Uterus (tissue), 3 donors: ENCODE measurements at regions not wholly inside any gene's neighbourhood (a gene's known extent, or its start where the extent isn't known, plus 50 kb on each side); places are given as distances from the start of the nearest gene placed in this dataset.

ENCODE experiments used
- DNase-seq, 2 donors: peaks; one replicate each; pipeline ENCODE4 v3.0.0-alpha.2; 2019 to 2020
- H3K27ac ChIP-seq, 2 donors: fragments of 200-600 bp; sonication (generic); 1 replicate in 1 of 2; 2 replicates in 1 of 2; pipeline ENCODE4 v1.5.1; 2016 to 2018
- H3K27me3 ChIP-seq, 2 donors: fragments of 200-600 bp; sonication (generic); one replicate each; pipeline ENCODE4 v1.5.1; 2018 to 2019; ENCODE audit warnings: control low read depth in 1 of 2
- H3K36me3 ChIP-seq, 2 donors: fragments of 200-600 bp; sonication (generic); one replicate each; pipeline ENCODE4 v1.5.1; 2019; ENCODE audit warnings: control low read depth in 1 of 2
- H3K4me1 ChIP-seq, 2 donors: fragments of 200-600 bp; sonication (generic); one replicate each; pipeline ENCODE4 v1.5.1; 2018 to 2019; ENCODE audit warnings: control low read depth in 1 of 2
- H3K4me3 ChIP-seq, 2 donors: fragments of 200-600 bp; sonication (generic); 1 replicate in 1 of 2; 2 replicates in 1 of 2; pipeline ENCODE4 v1.5.1; 2018 to 2019; ENCODE audit warnings: mild to moderate bottlenecking in 1 of 2
- H3K9me3 ChIP-seq, 2 donors: fragments of 200-600 bp; sonication (generic); one replicate each; pipeline ENCODE4 v1.5.1; 2019; ENCODE audit warnings: control low read depth in 1 of 2
- CTCF ChIP-seq, 4 experiments: fragments of 200-600 bp in 2 of 4; fragments of 450-650 bp in 2 of 4; sonication (generic) in 2 of 4; IDR thresholded peaks; one replicate each; pipeline ENCODE4 v1.5.1; 2016 to 2019; ENCODE audit warnings: antibody characterized with exemption in 4 of 4, mild to moderate bottlenecking in 2 of 4, moderate library complexity in 1 of 4
- POLR2A ChIP-seq, 2 donors: fragments of 450-650 bp; IDR thresholded peaks; one replicate each; pipeline ENCODE4 v1.6.1; 2016; ENCODE audit warnings: antibody characterized with exemption in 2 of 2, mild to moderate bottlenecking in 1 of 2, moderate library complexity in 1 of 2
- intact Hi-C: fragments of 100-400 bp; cut with DNase I; formaldehyde crosslinking; loops from one replicate; pipeline ENCODE4 v1.15.1; 2023; ENCODE audit warnings: low total_unique reads
- donor health status: DM: yes; HTN: yes; CAD: no.

GRCh38 chr2:237022533-237022932 lies 63.2 kb upstream of the COPS8 start:
- H3K27ac ChIP-seq, result no peak overlapping the region
- TF ChIP-seq CTCF (IDR thresholded peaks at IDR 0.05) (no peak), POLR2A (IDR thresholded peaks at IDR 0.05) (no peak)
- intact Hi-C loops, result no loop called here
- no peaks in the 10 kb centered on the region for H3K4me1 ChIP-seq
- no peaks in the 10 kb centered on the region for H3K27me3 ChIP-seq
- H3K9me3 ChIP-seq, result no peaks in the 10 kb centered on the region
- DNase-seq, result no peak
- H3K36me3 ChIP-seq, result no peaks in the 10 kb centered on the region
- H3K4me3 ChIP-seq, result no peak overlapping the region

GRCh38 chr2:237024255-237024654 lies 61.4 kb upstream of the COPS8 start:
- H3K27me3 ChIP-seq, result no peaks in the 10 kb centered on the region
- H3K4me3 ChIP-seq, result no peak overlapping the region
- H3K9me3 ChIP-seq, result no peaks in the 10 kb centered on the region
- no peak for DNase-seq
- no peaks in the 10 kb centered on the region for H3K4me1 ChIP-seq
- H3K27ac ChIP-seq, result no peak overlapping the region
- no peak for TF ChIP-seq POLR2A (IDR thresholded peaks at IDR 0.05)
- no peak for TF ChIP-seq CTCF (IDR thresholded peaks at IDR 0.05)
- intact Hi-C loops, result no loop called here
- H3K36me3 ChIP-seq, result no peaks in the 10 kb centered on the region

DNA sequence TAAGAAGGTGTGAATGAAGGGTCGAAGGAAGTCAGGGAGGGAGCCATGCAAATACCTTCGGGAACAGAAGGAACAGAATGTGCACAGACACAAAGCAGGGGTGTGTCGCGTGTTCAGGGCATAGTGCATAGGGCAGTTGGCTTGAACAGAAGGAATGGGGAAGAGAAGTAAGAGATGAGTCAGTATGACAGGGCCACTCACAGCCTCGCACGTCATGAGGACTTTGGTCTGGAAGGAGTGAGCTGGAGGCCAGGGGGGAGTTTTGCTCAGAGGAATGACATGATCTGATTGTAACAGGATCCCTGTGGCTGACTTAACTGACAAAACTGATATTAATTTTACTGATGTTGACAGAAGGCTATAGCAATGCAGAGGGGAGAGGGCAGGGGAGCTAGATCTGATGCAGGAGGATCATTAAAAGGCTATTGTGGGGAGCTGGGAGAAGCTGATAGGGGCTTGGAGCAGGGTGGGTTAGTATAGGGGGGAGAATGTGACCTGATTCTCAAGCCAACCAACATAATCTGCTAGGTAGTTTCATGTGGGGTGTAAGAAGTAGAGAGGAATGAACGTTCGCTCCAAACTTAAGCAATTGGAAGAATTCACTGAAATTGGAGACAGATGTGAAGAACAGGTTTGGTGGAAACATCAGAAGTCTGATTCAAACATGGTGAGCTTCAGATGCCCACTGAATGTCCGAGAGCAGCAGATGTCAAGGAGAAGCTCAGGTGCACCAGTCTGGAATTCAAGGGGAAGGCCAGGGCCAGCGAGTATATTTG lies 60.4 kb upstream of the COPS8 start:
- H3K27ac ChIP-seq, result no peak overlapping the region
- no peaks in the 10 kb centered on the region for H3K27me3 ChIP-seq
- H3K9me3 ChIP-seq, result no peaks in the 10 kb centered on the region
- H3K4me1 ChIP-seq, result no peaks in the 10 kb centered on the region
- no peak for TF ChIP-seq POLR2A (IDR thresholded peaks at IDR 0.05)
- no peak for TF ChIP-seq CTCF (IDR thresholded peaks at IDR 0.05)
- intact Hi-C loops, result no loop called here
- DNase-seq, result no peak
- H3K4me3 ChIP-seq, result no peak overlapping the region
- H3K36me3 ChIP-seq, result no peaks in the 10 kb centered on the region

- TF ChIP-seq POLR2A (IDR thresholded peaks at IDR 0.05) (no peak), CTCF (IDR thresholded peaks at IDR 0.05) (peak; percentile 65 to 85 (median 76))
- Histone ChIP-seq H3K36me3 (no peaks in the 10 kb centered on the region), H3K4me1 (no peaks in the 10 kb centered on the region), H3K9me3 (no peaks in the 10 kb centered on the region), H3K27me3 (no peaks in the 10 kb centered on the region), H3K4me3 (no peak overlapping the region), H3K27ac (no peak overlapping the region)
- peak; percentile 60 to 64 for DNase-seq
- intact Hi-C loops, result no loop called here
Measured at GRCh38 chr2:237026981-237027711, 58.5 kb upstream of the COPS8 start.

DNA sequence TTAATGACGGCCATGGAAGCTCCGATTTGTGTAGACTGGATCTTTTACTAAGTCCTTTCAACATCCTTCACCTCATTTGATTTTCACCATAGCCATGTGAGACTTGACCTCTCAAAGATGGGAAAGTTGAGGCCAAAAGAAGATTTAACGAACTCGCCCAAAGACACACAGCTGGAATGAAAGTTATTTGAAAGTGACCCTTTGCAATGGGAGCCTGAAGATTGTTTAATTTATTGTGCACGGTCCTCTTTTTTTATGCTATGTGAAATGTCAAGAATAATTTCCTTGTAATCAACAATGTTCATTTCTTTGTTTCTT lies 58.0 kb upstream of the COPS8 start:
- H3K36me3 ChIP-seq, result no peaks in the 10 kb centered on the region
- intact Hi-C loops, result no loop called here

More for the DNA sequence above, 58.0 kb upstream of the COPS8 start:
- Histone ChIP-seq H3K9me3 (no peaks in the 10 kb centered on the region), H3K27ac (no peak overlapping the region), H3K4me3 (no peak overlapping the region), H3K27me3 (no peaks in the 10 kb centered on the region), H3K4me1 (no peaks in the 10 kb centered on the region)
- DNase-seq, result no peak
- TF ChIP-seq POLR2A (IDR thresholded peaks at IDR 0.05) (no peak), CTCF (IDR thresholded peaks at IDR 0.05) (no peak)
